GM23338 (cell line): ENCODE measurements at regions not wholly inside any gene's neighbourhood (a gene's known extent, or its start where the extent isn't known, plus 50 kb on each side); places are given as distances from the start of the nearest gene placed in this dataset. TPM values are rescaled to one million over a fixed set of nuclear protein-coding genes. Genes with fewer than 3 reads are reported as not detected.

Experiments used
- ZNF331 ChIP-seq: fragments of 250-450 bp; sonication (Bioruptor Pico); IDR thresholded peaks from 2 replicates; pipeline ENCODE4 v1.5.0; 2020; ENCODE audit warnings: low read depth, mild to moderate bottlenecking, moderate library complexity
- small RNA-seq: library from RNA; depleted of rRNA; stranded (forward); fragments of <200 nt; gene quantifications from one replicate; pipeline ENCODE3, GENCODE V24; 2014; ENCODE audit warnings: low replicate concordance
- TF ChIP-seq, protein P1 (sequence below): IDR thresholded peaks from one replicate; pipeline ENCODE4 v1.6.1; 2018; ENCODE audit warnings: antibody characterized with exemption; ENCODE audit not compliant: unreplicated experiment

DNA sequence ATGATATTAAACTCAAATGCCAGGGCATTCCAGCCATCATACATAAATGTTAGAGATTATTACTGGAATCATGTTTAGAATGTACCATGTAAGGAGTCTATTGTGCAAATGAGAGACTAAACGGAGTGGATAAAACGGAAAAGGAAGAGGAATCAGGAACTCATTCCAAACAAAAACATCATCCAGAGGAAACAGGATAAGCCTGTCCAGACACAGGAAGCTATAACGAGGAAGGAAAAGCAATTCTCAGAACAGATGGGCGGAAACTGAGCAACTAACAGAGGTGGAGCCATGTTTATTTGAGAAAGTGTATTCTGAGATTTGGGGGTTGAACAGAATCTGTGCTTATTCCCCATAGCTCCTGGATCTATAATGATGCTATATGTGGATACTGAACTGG lies 52.3 kb upstream of the TRIM24 start (continued):
- TF ChIP-seq, protein P1, sequence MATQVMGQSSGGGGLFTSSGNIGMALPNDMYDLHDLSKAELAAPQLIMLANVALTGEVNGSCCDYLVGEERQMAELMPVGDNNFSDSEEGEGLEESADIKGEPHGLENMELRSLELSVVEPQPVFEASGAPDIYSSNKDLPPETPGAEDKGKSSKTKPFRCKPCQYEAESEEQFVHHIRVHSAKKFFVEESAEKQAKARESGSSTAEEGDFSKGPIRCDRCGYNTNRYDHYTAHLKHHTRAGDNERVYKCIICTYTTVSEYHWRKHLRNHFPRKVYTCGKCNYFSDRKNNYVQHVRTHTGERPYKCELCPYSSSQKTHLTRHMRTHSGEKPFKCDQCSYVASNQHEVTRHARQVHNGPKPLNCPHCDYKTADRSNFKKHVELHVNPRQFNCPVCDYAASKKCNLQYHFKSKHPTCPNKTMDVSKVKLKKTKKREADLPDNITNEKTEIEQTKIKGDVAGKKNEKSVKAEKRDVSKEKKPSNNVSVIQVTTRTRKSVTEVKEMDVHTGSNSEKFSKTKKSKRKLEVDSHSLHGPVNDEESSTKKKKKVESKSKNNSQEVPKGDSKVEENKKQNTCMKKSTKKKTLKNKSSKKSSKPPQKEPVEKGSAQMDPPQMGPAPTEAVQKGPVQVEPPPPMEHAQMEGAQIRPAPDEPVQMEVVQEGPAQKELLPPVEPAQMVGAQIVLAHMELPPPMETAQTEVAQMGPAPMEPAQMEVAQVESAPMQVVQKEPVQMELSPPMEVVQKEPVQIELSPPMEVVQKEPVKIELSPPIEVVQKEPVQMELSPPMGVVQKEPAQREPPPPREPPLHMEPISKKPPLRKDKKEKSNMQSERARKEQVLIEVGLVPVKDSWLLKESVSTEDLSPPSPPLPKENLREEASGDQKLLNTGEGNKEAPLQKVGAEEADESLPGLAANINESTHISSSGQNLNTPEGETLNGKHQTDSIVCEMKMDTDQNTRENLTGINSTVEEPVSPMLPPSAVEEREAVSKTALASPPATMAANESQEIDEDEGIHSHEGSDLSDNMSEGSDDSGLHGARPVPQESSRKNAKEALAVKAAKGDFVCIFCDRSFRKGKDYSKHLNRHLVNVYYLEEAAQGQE = no peak
- no peak for TF ChIP-seq ZNF331 (CRISPR knock-in tag)

Small RNA genes lying in the stretch of these regions (small RNA-seq; reads per million reads assigned to genes)
- gene RF00019 (not detected), gene RF00432 (not detected)
